ENCODE measurements at regions not wholly inside any gene's neighbourhood (a gene's known extent, or its start where the extent isn't known, plus 50 kb on each side); places are given as distances from the start of the nearest gene placed in this dataset.

DNA sequence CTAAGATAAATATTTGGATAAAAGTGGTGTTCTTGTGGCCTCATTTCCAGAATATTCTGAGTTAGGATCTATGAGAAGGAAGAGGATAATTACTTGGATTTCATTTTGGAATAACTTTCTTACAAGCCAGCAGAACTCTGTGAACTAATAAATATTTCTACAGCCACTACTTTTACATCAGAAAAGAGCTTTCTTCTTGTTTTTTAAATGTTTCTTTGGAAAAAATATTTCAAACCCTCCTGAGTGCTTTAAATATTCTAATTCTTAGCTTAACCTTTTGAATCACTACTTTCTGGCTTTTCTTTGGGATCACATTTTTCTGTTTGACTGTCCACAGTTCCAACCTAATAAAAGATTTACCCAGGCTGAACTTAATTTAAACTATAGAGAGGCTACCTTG lies 279.2 kb upstream of the PHYHIPL start:
- TF ChIP-seq, protein P1, sequence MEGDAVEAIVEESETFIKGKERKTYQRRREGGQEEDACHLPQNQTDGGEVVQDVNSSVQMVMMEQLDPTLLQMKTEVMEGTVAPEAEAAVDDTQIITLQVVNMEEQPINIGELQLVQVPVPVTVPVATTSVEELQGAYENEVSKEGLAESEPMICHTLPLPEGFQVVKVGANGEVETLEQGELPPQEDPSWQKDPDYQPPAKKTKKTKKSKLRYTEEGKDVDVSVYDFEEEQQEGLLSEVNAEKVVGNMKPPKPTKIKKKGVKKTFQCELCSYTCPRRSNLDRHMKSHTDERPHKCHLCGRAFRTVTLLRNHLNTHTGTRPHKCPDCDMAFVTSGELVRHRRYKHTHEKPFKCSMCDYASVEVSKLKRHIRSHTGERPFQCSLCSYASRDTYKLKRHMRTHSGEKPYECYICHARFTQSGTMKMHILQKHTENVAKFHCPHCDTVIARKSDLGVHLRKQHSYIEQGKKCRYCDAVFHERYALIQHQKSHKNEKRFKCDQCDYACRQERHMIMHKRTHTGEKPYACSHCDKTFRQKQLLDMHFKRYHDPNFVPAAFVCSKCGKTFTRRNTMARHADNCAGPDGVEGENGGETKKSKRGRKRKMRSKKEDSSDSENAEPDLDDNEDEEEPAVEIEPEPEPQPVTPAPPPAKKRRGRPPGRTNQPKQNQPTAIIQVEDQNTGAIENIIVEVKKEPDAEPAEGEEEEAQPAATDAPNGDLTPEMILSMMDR (IDR thresholded peaks at IDR 0.05), result no peak

DNA sequence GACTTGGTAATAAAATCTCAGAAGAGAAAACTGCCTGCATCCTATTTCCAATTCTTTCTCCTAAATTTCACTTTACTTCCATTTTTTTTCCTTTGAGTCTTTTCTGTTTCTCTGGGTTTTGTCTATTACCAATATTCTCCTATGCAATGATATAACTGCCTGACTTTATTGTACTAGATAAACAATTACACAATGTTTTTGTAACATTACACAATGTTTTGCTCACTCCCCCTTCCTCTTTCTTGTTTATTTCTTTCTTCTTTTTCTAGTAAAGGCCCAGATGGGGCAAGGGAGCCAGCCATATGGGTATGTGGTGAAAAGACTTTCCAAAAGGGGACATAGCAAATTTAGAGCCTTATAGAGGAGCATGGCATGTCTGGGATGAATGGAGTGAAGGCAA lies 278.7 kb upstream of the PHYHIPL start:
- TF ChIP-seq, protein P1 (IDR thresholded peaks at IDR 0.05), result no peak

DNA sequence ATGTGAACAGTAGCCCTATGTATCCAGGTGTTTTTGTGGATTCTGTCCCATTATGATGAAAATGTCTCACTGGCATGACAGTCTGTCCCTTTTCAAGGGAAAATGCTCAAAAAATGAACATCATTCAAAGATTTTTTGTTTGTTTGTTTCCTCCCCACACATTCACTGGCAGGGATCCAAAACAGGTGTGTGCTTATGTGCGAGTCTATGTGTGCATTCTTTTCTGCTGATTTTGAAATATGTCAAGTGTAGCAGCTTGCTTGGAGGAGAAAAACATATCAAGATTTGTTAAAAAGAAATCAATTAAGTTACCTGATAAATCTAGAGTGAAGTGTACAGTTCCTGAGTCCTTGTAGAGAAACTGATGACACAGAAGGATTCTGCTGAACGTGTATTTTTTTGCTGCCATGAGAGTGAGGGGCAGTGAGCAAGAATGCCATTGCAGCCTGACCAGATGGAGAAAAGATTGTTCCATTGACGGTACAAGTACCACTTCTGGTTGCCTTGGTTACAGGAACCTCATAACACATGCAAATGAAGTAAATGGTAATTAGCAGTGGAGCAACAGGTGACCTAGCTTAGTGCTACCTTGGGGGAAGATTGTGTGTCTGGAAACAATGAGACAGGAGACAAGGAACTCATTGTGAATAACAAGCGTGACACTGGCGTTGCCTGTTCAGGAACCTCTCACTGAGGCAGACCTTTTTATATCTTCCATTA lies 277.4 kb upstream of the PHYHIPL start:
- TF ChIP-seq, protein P1 (IDR thresholded peaks at IDR 0.05), result no peak

DNA sequence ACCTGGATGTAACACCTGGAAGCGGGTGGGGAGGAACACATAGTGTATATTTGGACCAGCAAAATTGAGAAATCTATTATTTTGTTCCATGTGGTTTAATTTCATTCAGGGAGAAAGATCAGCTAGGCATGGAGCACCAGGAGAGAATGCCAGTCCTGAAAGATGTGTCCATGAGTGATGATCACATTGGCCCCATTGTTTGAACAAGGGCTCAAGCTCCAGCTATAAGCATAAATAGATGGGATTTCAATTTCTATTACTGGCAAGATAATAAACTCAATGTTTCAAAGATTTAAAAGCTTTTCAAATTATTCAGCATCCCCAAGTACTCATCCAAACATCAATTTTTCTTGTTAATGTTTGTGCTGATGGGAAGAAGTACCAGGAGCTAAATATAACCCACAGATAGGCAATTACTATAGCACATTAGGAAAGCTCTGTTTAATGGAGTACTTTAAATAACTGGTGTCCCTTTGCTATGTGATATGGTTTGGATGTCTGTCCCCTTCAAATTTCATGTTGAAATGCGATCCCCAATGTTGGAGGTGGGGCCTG lies 275.3 kb upstream of the PHYHIPL start:
- TF ChIP-seq, protein P1 (IDR thresholded peaks at IDR 0.05), result no peak

DNA sequence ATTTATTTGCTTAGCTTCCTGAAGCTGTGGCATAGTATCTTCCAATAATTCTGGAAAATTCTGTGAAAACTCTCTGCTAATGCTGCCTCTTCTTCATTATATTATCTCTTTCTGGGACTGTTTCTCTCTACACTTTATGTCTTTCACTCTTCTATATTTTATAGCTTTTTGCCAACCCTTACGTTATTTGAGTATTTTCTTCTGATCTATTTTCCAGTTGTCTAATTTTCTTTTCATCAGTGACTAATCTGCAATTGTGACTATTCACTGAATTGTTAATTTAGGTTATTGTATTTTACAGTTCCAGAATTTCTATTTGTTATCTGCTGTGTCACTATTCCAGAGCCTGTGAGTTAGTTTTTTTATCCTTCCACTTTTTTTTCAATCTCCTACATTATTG lies 273.4 kb upstream of the PHYHIPL start:
- TF ChIP-seq, protein P1 (IDR thresholded peaks at IDR 0.05), result no peak

DNA sequence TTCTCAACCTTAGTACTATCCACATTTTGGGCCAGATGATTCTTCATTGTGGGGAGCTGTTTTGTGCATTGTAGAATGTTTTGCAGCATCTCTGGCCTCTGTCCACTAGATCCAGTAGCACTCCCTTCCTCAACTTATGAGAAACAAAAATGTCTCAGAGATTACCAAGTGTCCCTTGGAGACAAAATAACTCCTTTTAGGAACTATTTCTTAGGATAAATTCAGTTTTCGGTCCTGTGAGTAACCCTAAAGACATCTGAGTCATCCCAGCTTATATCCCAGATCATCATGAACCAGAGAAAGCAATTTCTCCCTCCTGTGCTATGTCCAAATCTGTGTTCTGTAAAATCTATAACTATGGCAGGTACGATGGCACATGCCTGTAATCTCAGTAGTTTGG lies 266.6 kb upstream of the PHYHIPL start:
- TF ChIP-seq, protein P1 (IDR thresholded peaks at IDR 0.05), result no peak

DNA sequence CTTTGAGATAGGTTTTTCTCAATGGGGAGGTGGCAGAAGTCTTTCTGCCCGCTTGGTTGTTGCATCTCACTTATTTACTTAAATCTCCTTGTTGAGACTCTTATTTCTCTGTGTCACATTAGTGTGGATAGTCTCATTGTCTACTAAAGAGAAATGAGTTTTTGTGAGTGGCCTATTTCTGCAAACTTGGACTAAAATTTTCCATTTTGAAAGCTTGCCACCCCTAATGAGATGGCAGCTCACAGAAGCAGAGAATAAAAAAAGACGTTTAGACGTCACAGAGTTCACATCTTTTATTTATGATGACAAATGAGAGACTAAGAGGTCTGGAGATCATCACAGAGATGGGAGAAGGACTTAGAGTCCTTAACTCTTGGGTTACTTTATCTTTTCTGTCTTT lies 262.7 kb upstream of the PHYHIPL start:
- TF ChIP-seq, protein P1 (IDR thresholded peaks at IDR 0.05), result no peak
